ENCODE measurements at regions not wholly inside any gene's neighbourhood (a gene's known extent, or its start where the extent isn't known, plus 50 kb on each side); places are given as distances from the start of the nearest gene placed in this dataset.

DNA sequence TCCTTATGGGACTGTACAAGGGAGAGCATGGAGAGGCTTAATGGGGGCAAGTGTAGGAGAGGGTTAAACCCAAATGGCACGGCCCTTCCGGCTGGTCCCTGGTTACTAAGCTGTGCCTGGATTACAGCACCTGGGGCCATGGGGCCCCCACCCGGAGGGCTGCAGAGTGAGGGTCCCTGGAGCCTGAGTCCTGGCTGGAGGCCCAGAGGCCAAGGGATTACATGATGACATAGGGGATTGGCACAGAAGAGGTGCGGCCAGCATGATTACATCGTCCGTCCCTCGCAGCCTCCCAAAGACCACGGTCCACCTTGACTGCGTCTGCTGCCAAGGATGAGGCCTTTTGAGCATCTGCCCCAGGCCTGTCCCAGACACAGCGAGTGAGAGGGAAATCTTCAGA, 149.4 kb downstream of the URI1 start:
- TF ChIP-seq, protein P1, sequence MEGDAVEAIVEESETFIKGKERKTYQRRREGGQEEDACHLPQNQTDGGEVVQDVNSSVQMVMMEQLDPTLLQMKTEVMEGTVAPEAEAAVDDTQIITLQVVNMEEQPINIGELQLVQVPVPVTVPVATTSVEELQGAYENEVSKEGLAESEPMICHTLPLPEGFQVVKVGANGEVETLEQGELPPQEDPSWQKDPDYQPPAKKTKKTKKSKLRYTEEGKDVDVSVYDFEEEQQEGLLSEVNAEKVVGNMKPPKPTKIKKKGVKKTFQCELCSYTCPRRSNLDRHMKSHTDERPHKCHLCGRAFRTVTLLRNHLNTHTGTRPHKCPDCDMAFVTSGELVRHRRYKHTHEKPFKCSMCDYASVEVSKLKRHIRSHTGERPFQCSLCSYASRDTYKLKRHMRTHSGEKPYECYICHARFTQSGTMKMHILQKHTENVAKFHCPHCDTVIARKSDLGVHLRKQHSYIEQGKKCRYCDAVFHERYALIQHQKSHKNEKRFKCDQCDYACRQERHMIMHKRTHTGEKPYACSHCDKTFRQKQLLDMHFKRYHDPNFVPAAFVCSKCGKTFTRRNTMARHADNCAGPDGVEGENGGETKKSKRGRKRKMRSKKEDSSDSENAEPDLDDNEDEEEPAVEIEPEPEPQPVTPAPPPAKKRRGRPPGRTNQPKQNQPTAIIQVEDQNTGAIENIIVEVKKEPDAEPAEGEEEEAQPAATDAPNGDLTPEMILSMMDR (IDR thresholded peaks at IDR 0.05; ENCODE audit: poor library complexity): no peak
- no peak for TF ChIP-seq EZH2phosphoT487 (IDR thresholded peaks at IDR 0.05; ENCODE audit: low read depth, severe bottlenecking, unreplicated experiment)
